ENCODE measurements at regions not wholly inside any gene's neighbourhood (a gene's known extent, or its start where the extent isn't known, plus 50 kb on each side); places are given as distances from the start of the nearest gene placed in this dataset.

GRCh38 chr2:196415384-196415783, 224.1 kb upstream of the CCDC150 start:
- Mint-ChIP-seq H3K4me1 (peaks cover 21% of the 10 kb centered on the region), H3K4me3 (peak overlapping the region; percentile 54), H3K27me3 (peaks cover 5% of the 10 kb centered on the region), H3K9me3 (ENCODE audit: insufficient read depth) (no peaks in the 10 kb centered on the region), H3K27ac (no peak overlapping the region)
- Histone ChIP-seq H3K9me3 (ENCODE audit: control extremely low read depth in 1 of 3, control insufficient read depth in 2 of 3, insufficient read depth in 1 of 3, low read length in 2 of 3) (peaks cover 0 to 1% (median 0%) of the 10 kb centered on the region in 3 donors), H2AFZ (ENCODE audit: insufficient read depth, low read depth, low read length, poor library complexity, severe bottlenecking) (peak overlapping the region; percentile 54), H3K4me3 (ENCODE audit: control extremely low read depth in 1 of 5, extremely low read depth in 1 of 5, insufficient read depth in 1 of 5, low read depth in 2 of 5, low read length in 4 of 5) (peak overlapping the region in 1 of 5 experiments; percentile 44), H3K4me2 (replicated peaks; ENCODE audit: low read depth, low read length, poor library complexity, severe bottlenecking) (peak overlapping the region; percentile 61), H3K27me3 (replicated peaks in 1 of 4; ENCODE audit: control extremely low read depth in 1 of 4, control insufficient read depth in 3 of 4, insufficient read depth in 4 of 4, low read length in 3 of 4) (peaks cover 0 to 7% (median 0%) of the 10 kb centered on the region in 4 experiments), H3K36me3 (replicated peaks in 1 of 2; ENCODE audit: control extremely low read depth in 1 of 2, control insufficient read depth in 1 of 2, extremely low read depth in 1 of 2, insufficient read depth in 2 of 2, low read length in 1 of 2) (no peaks in the 10 kb centered on the region), H3K27ac (ENCODE audit: low read length in 2 of 2) (no peak overlapping the region), H4K20me1 (ENCODE audit: control insufficient read depth, insufficient read depth, low read length, poor library complexity, severe bottlenecking) (no peaks in the 10 kb centered on the region), H3K4me1 (ENCODE audit: control insufficient read depth in 2 of 2, insufficient read depth in 2 of 2, low read length in 2 of 2) (peaks cover 22 to 27% of the 10 kb centered on the region in 2 donors), H3K9ac (ENCODE audit: low read length) (peak overlapping the region; percentile 16), H3K79me2 (ENCODE audit: control insufficient read depth, insufficient read depth, low read length) (no peaks in the 10 kb centered on the region)
- intact Hi-C loops (cut with micrococcal nuclease), result no loop called here
- ChIA-PET POLR2A (no interaction called here), CTCF (no interaction called here)
- ATAC-seq (ENCODE audit: low read depth) (no peak), DNase-seq (peak; percentile 23)
- TF ChIP-seq EZH2 (IDR thresholded peaks at IDR 0.05; ENCODE audit: borderline replicate concordance, insufficient read depth, low read depth, low read length, poor library complexity, severe bottlenecking), result no peak
- no peak for TF ChIP-seq CTCF (IDR thresholded peaks at IDR 0.05)
- WGBS (ENCODE audit: insufficient coverage), result 20% methylated on average over 5 of the region's 5 CpGs

- no peak overlapping the region for H3K4me2 ChIP-seq (replicated peaks; ENCODE audit: low read depth, low read length, poor library complexity, severe bottlenecking)
- H2AFZ ChIP-seq (ENCODE audit: insufficient read depth, low read depth, low read length, poor library complexity, severe bottlenecking), result no peak overlapping the region
- H3K4me3 Mint-ChIP-seq, result no peak overlapping the region
- H3K27me3 ChIP-seq (replicated peaks in 1 of 4; ENCODE audit: control extremely low read depth in 1 of 4, control insufficient read depth in 3 of 4, insufficient read depth in 4 of 4, low read length in 3 of 4), result peaks cover 0 to 7% (median 0%) of the 10 kb centered on the region in 4 experiments
- no peak for DNase-seq
- ChIA-PET CTCF (interaction anchor here (0.6 kb wide), 1 partner anchor 862 kb away, joined by 4 read pairs; no protein-coding TSS in a partner anchor), POLR2A (no interaction called here)
- no peak overlapping the region for H3K27ac ChIP-seq (ENCODE audit: low read length in 2 of 2)
- H3K9me3 Mint-ChIP-seq (ENCODE audit: insufficient read depth), result no peaks in the 10 kb centered on the region
- peaks cover 5 to 6% of the 10 kb centered on the region in 2 donors for H3K4me1 ChIP-seq (ENCODE audit: control insufficient read depth in 2 of 2, insufficient read depth in 2 of 2, low read length in 2 of 2)
- whole genome bisulfite sequencing (ENCODE audit: insufficient coverage), result no CpG with 5 or more reads among the region's 3 CpGs
- no peaks in the 10 kb centered on the region for H4K20me1 ChIP-seq (ENCODE audit: control insufficient read depth, insufficient read depth, low read length, poor library complexity, severe bottlenecking)
- H3K4me3 ChIP-seq (ENCODE audit: control extremely low read depth in 1 of 5, extremely low read depth in 1 of 5, insufficient read depth in 1 of 5, low read depth in 2 of 5, low read length in 4 of 5), result no peak overlapping the region
- no peak overlapping the region for H3K9ac ChIP-seq (ENCODE audit: low read length)
- H3K9me3 ChIP-seq (ENCODE audit: control extremely low read depth in 1 of 3, control insufficient read depth in 2 of 3, insufficient read depth in 1 of 3, low read length in 2 of 3), result peaks cover 0 to 1% (median 0%) of the 10 kb centered on the region in 3 donors
- no peak for TF ChIP-seq EZH2 (IDR thresholded peaks at IDR 0.05; ENCODE audit: borderline replicate concordance, insufficient read depth, low read depth, low read length, poor library complexity, severe bottlenecking)
- no peak for TF ChIP-seq CTCF (IDR thresholded peaks at IDR 0.05)
- H3K4me1 Mint-ChIP-seq, result peaks cover 5% of the 10 kb centered on the region
- no peaks in the 10 kb centered on the region for H3K79me2 ChIP-seq (ENCODE audit: control insufficient read depth, insufficient read depth, low read length)
- no peak overlapping the region for H3K27ac Mint-ChIP-seq
- peaks cover 7% of the 10 kb centered on the region for H3K27me3 Mint-ChIP-seq
- H3K36me3 ChIP-seq (replicated peaks in 1 of 2; ENCODE audit: control extremely low read depth in 1 of 2, control insufficient read depth in 1 of 2, extremely low read depth in 1 of 2, insufficient read depth in 2 of 2, low read length in 1 of 2), result no peaks in the 10 kb centered on the region
- intact Hi-C loops (cut with micrococcal nuclease), result no loop called here
- ATAC-seq (ENCODE audit: low read depth), result no peak
Measured at GRCh38 chr2:196420143-196420542, 219.4 kb upstream of the CCDC150 start.
